ENCODE measurements at regions not wholly inside any gene's neighbourhood (a gene's known extent, or its start where the extent isn't known, plus 50 kb on each side); places are given as distances from the start of the nearest gene placed in this dataset.
"Not testable (repeated sequence)": the region's sequence is repeated elsewhere in the genome, so short reads cannot be mapped to it uniquely, and the experiment has no call there.

DNA sequence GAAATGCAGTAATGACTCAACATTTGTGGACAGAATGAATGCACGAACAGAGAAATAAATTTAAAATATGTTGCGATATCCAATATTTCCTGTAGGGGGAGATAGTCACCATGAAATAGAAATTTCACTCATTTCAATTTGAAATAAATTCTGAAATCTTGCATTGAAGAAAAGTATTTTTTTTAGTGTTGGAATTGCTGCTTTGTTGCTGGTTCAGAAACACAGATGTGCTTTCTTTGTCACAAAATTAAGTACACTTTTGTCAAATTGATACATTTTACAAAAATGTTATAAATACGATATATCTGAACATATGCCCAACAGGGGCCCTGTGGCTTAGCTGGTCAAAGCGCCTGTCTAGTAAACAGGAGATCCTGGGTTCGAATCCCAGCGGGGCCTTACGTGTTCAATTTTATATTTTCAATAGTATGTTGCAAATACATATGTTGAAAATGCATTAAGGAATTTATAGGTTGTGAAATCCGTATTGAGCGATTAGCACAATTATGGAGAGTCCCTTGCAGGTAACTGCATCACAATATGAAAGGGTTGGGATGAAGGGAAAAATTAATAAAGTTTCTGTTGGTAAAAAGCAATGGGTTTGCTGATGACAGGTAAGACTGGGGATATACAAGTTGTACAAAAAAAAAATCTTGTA is 85.4 kb upstream of the PRSS16 start:
- H3K36me3 ChIP-seq (ENCODE audit: control insufficient read depth in 2 of 2, insufficient read depth in 2 of 2, low read length in 2 of 2): no peaks in the 10 kb centered on the region
- H3K27ac ChIP-seq (ENCODE audit: low read length): no peak overlapping the region
- H3K9ac ChIP-seq (ENCODE audit: low read length in 2 of 2): no peak overlapping the region
- H3K9me3 ChIP-seq (ENCODE audit: control insufficient read depth in 2 of 2, low read length in 2 of 2): no peaks in the 10 kb centered on the region
- H3K4me1 ChIP-seq (ENCODE audit: control insufficient read depth, insufficient read depth, low read length): peaks cover 6% of the 10 kb centered on the region
- H3K4me3 ChIP-seq (ENCODE audit: low read length in 2 of 2): no peak overlapping the region
- H3K27me3 ChIP-seq (ENCODE audit: control insufficient read depth in 1 of 2, insufficient read depth in 2 of 2, low read length in 2 of 2): peaks cover 0 to 3% of the 10 kb centered on the region in 2 donors

DNA sequence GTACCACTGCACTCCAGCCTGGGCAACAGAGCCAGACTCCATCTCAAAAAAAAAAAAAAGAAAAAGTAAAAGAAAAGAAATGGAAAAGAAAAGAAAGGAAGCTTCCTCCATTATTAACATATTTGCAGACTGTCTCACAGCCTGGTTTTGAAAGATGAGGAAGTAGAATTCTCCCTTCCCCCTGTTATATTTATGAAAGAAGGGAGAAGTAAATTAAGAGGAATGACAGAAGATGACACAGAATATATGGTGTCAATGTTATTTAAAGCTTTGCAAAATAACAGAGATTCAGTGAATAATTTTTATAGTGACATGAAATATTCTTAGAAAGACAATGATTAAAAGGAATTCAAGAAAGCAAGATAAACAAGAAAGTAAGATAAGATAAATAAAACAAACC is 83.7 kb upstream of the PRSS16 start:
- Histone ChIP-seq H3K4me1 (ENCODE audit: control insufficient read depth, insufficient read depth, low read length) (no peaks in the 10 kb centered on the region), H3K36me3 (ENCODE audit: control insufficient read depth in 2 of 2, insufficient read depth in 2 of 2, low read length in 2 of 2) (no peaks in the 10 kb centered on the region), H3K9me3 (ENCODE audit: control insufficient read depth in 2 of 2, low read length in 2 of 2) (no peaks in the 10 kb centered on the region)

DNA sequence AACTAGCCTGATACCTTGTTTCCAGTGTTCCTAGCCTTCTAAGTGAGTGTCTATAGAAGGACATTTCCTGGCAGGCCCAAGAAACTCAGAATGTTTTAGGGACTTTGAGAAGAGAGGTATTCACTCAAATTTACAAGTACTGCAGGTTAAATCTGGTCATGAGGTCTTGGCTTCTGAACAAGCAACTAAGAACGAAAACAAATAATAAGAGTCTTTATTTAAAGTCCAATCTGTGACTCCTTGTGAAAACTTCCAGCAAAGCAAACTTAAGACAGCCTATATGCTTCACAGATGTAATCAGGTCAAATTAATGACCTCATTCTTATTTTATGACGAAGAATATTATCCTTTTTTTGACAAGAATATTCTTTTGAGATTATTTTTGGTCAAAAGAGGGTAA is 79.4 kb upstream of the PRSS16 start:
- H3K9me3 ChIP-seq (ENCODE audit: control insufficient read depth in 2 of 2, low read length in 2 of 2): no peaks in the 10 kb centered on the region
- H3K27me3 ChIP-seq (ENCODE audit: control insufficient read depth in 1 of 2, insufficient read depth in 2 of 2, low read length in 2 of 2): no peaks in the 10 kb centered on the region
- H3K4me1 ChIP-seq (ENCODE audit: control insufficient read depth, insufficient read depth, low read length): no peaks in the 10 kb centered on the region
- no peaks in the 10 kb centered on the region for H3K36me3 ChIP-seq (ENCODE audit: control insufficient read depth in 2 of 2, insufficient read depth in 2 of 2, low read length in 2 of 2)
- no peak overlapping the region for H3K27ac ChIP-seq (ENCODE audit: low read length)
- H3K4me3 ChIP-seq (ENCODE audit: low read length in 2 of 2): no peak overlapping the region
- H3K9ac ChIP-seq (ENCODE audit: low read length in 2 of 2): no peak overlapping the region

More for the DNA sequence above, 83.7 kb upstream of the PRSS16 start:
- Histone ChIP-seq H3K9ac (ENCODE audit: low read length in 2 of 2) (no peak overlapping the region), H3K27ac (ENCODE audit: low read length) (no peak overlapping the region), H3K4me3 (ENCODE audit: low read length in 2 of 2) (no peak overlapping the region), H3K27me3 (ENCODE audit: control insufficient read depth in 1 of 2, insufficient read depth in 2 of 2, low read length in 2 of 2) (no peaks in the 10 kb centered on the region)

DNA sequence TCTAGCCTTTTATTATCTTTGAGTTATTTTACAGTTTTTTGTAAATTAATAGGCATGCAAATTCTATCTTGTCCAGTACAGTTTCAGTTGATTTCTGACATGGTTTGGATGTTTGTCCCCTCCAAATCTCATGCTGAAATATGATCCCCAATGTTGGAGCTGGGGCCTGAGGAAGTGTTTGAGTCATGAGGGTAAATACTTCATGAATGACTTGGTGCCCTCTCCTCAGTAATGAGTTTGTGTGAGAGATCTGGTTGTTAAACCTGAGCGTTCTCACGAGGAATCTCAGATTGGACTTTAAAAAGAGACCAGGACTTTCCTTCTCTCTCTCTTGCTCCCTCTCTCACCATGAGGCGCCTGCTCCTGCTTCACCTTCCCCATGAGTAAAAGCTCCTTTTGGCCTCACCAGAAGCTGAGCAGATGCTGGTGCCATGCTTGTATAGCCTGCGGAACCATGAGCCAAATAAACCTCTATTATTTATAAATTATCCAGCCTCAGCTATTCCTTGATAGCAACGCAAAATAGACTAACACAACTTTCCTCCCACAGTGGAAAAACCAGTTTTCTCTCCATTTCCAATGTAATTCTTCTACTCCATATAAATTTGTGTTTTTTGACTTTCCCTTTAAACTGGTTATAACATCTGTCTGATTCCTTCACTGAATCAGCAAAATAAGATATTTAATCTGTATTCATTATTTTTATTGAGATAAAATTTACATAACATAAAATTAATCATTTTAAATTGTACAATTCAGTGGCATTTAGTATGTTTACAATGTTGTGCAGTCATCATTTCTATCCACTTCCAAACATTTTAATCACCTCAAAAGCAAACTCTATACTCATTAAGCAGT is 78.7 kb upstream of the PRSS16 start:
- no peak overlapping the region for H3K27ac ChIP-seq (ENCODE audit: low read length)
- no peaks in the 10 kb centered on the region for H3K27me3 ChIP-seq (ENCODE audit: control insufficient read depth in 1 of 2, insufficient read depth in 2 of 2, low read length in 2 of 2)
- H3K36me3 ChIP-seq (ENCODE audit: control insufficient read depth in 2 of 2, insufficient read depth in 2 of 2, low read length in 2 of 2): no peaks in the 10 kb centered on the region
- H3K9ac ChIP-seq (ENCODE audit: low read length in 2 of 2): no peak overlapping the region
- no peaks in the 10 kb centered on the region for H3K4me1 ChIP-seq (ENCODE audit: control insufficient read depth, insufficient read depth, low read length)
- no peaks in the 10 kb centered on the region for H3K9me3 ChIP-seq (ENCODE audit: control insufficient read depth in 2 of 2, low read length in 2 of 2)
- H3K4me3 ChIP-seq (ENCODE audit: low read length in 2 of 2): no peak overlapping the region

DNA sequence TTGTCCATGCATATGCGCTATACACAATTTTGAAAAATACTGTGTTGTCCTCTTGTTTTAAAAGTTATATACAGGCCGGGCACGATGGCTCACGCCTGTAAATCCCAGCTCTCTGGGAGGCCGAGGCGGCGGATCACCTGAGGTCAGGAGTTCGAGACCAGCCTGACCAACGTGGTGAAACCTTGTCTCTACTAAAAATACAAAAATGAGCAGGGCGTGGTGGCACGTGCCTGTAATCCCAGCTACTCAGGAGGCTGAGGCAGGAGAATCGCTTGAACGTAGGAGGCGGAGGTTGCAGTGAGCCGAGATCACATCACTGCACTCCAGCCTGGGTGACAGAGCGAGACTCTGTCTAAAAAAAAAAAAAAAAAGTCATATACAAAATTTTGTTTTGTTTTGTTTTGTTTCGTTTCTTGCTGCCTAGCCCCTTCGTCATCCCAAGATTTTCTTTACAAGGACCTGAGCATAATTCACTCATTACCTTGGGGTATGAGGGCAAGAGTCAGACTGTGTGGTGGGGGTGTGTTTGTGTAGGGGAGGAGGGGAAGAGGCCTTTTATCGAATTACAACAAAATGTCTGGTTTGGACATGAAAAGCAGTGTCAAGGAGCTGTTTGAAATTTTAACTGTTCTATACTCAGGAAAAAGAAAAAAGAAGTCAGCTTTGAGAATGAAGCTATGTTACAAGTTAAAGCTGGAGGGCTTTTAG is 74.8 kb upstream of the PRSS16 start:
- H3K4me3 ChIP-seq (ENCODE audit: low read length in 2 of 2); H3K36me3 ChIP-seq (ENCODE audit: control insufficient read depth in 2 of 2, insufficient read depth in 2 of 2, low read length in 2 of 2); H3K9ac ChIP-seq (ENCODE audit: low read length in 2 of 2); H3K27ac ChIP-seq (ENCODE audit: low read length); H3K27me3 ChIP-seq (ENCODE audit: control insufficient read depth in 1 of 2, insufficient read depth in 2 of 2, low read length in 2 of 2); H3K9me3 ChIP-seq (ENCODE audit: control insufficient read depth in 2 of 2, low read length in 2 of 2); H3K4me1 ChIP-seq (ENCODE audit: control insufficient read depth, insufficient read depth, low read length): not testable (repeated sequence)

DNA sequence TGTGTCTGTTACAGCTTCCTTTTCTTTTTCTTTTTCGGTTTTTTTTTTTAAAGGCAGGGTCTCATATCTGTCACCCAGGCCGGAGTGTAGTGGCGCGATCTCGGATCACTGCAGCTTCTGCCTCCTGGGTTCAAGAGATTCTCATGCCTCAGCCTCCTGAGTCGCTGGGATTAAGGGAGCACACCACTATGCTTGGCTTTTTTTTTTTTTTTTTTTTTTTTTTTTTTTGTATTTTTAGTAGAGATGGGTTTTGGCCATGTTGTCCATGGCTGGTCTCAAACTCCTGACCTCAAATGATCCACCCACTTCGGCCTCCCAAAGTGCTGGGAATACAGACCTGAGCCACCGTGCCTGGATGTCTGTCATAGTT is 74.3 kb upstream of the PRSS16 start:
- not testable (repeated sequence) for H3K4me1 ChIP-seq (ENCODE audit: control insufficient read depth, insufficient read depth, low read length); H3K4me3 ChIP-seq (ENCODE audit: low read length in 2 of 2); H3K9ac ChIP-seq (ENCODE audit: low read length in 2 of 2); H3K36me3 ChIP-seq (ENCODE audit: control insufficient read depth in 2 of 2, insufficient read depth in 2 of 2, low read length in 2 of 2); H3K27ac ChIP-seq (ENCODE audit: low read length); H3K9me3 ChIP-seq (ENCODE audit: control insufficient read depth in 2 of 2, low read length in 2 of 2); H3K27me3 ChIP-seq (ENCODE audit: control insufficient read depth in 1 of 2, insufficient read depth in 2 of 2, low read length in 2 of 2)

DNA sequence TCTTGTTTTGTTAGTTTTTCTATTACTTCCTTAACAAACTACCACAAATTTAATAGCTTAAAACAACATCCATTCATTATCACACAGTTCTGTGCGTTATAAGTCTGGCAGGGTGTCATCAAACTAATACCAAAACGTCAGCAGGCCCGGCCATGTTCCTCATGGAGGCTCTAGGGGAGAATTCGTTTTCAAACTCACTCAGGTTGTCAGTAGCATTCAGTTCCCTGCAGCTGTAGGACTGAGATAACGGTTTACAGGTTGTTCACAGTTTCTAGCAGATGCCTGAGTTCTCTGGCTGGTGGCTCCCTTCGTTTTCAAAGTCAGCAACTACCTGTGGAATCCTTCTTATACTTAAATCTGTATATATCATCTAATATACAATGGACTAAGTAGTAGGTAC is 72.5 kb upstream of the PRSS16 start:
- H3K36me3 ChIP-seq (ENCODE audit: control insufficient read depth in 2 of 2, insufficient read depth in 2 of 2, low read length in 2 of 2): no peaks in the 10 kb centered on the region
- H3K9me3 ChIP-seq (ENCODE audit: control insufficient read depth in 2 of 2, low read length in 2 of 2): no peaks in the 10 kb centered on the region
- H3K4me1 ChIP-seq (ENCODE audit: control insufficient read depth, insufficient read depth, low read length): peaks cover 8% of the 10 kb centered on the region
- H3K27ac ChIP-seq (ENCODE audit: low read length): no peak overlapping the region
- peaks cover 0 to 3% of the 10 kb centered on the region in 2 donors for H3K27me3 ChIP-seq (ENCODE audit: control insufficient read depth in 1 of 2, insufficient read depth in 2 of 2, low read length in 2 of 2)
- no peak overlapping the region for H3K4me3 ChIP-seq (ENCODE audit: low read length in 2 of 2)
- no peak overlapping the region for H3K9ac ChIP-seq (ENCODE audit: low read length in 2 of 2)

DNA sequence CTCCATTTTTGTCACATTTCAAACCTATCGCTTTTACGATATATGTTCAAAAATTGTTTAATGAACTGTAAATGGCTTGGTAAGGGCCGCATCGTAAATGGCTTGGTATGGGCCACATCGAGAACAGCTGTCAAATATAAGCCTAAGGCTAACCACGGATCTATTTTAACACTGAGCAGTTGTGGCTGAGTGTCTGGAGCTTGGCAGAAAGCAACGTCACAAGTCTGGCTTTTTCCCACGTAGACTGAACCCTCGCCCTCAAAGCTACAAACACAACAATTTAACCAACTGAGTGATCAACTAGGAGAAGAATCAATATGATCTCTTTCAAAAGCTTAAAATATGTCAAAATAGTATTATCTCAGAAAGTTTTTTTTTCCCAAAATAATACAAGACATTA is 71.4 kb upstream of the PRSS16 start:
- Histone ChIP-seq H3K27me3 (ENCODE audit: control insufficient read depth in 1 of 2, insufficient read depth in 2 of 2, low read length in 2 of 2) (peaks cover 0 to 3% of the 10 kb centered on the region in 2 donors), H3K27ac (ENCODE audit: low read length) (no peak overlapping the region), H3K4me1 (ENCODE audit: control insufficient read depth, insufficient read depth, low read length) (peaks cover 8% of the 10 kb centered on the region), H3K9me3 (ENCODE audit: control insufficient read depth in 2 of 2, low read length in 2 of 2) (no peaks in the 10 kb centered on the region), H3K36me3 (ENCODE audit: control insufficient read depth in 2 of 2, insufficient read depth in 2 of 2, low read length in 2 of 2) (no peaks in the 10 kb centered on the region), H3K9ac (ENCODE audit: low read length in 2 of 2) (no peak overlapping the region), H3K4me3 (ENCODE audit: low read length in 2 of 2) (no peak overlapping the region)

DNA sequence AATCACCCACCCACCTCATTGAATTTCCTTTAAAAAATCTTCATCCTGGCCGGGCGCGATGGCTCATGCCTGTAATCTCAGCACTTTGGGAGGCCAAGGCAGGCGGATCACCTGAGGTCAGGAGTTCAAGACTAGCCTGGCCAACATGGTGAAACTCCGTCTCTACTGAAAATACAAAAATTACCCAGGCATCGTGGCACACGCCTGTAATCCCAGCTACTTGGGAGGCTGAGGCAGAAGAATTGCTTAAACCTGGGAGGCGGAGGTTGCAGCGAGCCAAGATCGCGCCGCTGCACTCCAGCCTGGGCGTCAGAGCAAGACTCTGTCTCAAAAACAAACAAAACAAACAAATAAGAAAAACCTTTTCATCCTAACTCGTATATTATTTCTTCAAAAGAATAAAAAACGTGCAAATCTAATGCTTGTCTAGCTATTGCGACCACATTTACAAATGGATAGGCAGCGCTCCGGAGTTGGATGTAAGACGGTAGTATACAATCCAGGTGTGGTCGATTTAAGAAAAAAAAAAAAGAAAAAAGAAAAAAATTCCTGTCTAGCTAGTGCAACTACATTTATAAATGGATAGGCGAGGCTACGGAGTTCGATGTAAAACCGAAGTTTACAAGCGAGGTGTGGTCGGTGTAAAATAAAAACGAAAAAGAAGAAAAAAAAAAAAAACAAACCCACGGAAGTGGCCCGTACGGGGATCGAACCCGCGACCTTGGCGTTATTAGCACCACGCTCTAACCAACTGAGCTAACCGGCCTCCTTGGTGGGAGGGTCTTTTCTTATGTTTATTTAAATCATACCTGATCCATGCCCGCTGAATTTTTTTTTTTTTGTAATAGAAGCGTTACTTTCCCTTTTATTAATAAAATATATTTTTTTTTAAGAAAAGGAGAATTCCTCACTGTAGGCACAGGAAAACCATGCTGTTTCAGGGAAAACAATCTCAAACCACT is 70.7 kb upstream of the PRSS16 start:
- Histone ChIP-seq H3K4me3 (ENCODE audit: low read length in 2 of 2) (peak overlapping the region; percentile 100), H3K4me1 (ENCODE audit: control insufficient read depth, insufficient read depth, low read length) (peaks cover 8% of the 10 kb centered on the region), H3K9ac (ENCODE audit: low read length in 2 of 2) (peak overlapping the region; percentile 90 to 91), H3K27ac (ENCODE audit: low read length) (peak overlapping the region; percentile 66), H3K36me3 (ENCODE audit: control insufficient read depth in 2 of 2, insufficient read depth in 2 of 2, low read length in 2 of 2) (no peaks in the 10 kb centered on the region), H3K27me3 (ENCODE audit: control insufficient read depth in 1 of 2, insufficient read depth in 2 of 2, low read length in 2 of 2) (peaks cover 0 to 7% of the 10 kb centered on the region in 2 donors), H3K9me3 (ENCODE audit: control insufficient read depth in 2 of 2, low read length in 2 of 2) (no peaks in the 10 kb centered on the region)

All from stomach smooth muscle (tissue), 2 donors.